HUDEP-2 (cell line): ENCODE measurements at regions not wholly inside any gene's neighbourhood (a gene's known extent, or its start where the extent isn't known, plus 50 kb on each side); places are given as distances from the start of the nearest gene placed in this dataset.
"Not testable (repeated sequence)": the region's sequence is repeated elsewhere in the genome, so short reads cannot be mapped to it uniquely, and the experiment has no call there.

Experiments used
- DNase-seq, 76 experiments: peaks; one replicate each; lab custom pipeline; 2025; ENCODE audit not compliant: unreplicated experiment in 76 of 76; lab: John Stamatoyannopoulos, UW

DNA sequence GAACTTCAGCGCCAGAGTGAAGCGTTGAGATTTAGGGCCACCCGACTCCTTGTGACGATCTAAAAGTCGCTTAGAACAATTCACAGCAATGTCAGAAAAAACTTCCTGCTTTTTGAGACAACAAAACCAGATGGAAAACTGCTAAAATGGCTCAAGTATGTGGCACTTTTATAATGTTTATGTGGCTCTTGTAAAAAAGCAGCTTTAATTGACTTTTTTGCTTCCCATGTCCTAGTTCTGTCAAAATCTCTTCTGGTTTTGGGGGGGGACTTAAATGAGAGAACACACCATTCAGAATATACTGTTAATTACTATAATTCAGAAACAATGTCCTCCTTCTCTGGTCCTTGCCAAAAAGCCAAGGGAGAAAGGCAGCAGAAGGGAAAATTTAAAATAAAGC is 154.7 kb upstream of the LSM14A start:
- no peak for DNase-seq

DNA sequence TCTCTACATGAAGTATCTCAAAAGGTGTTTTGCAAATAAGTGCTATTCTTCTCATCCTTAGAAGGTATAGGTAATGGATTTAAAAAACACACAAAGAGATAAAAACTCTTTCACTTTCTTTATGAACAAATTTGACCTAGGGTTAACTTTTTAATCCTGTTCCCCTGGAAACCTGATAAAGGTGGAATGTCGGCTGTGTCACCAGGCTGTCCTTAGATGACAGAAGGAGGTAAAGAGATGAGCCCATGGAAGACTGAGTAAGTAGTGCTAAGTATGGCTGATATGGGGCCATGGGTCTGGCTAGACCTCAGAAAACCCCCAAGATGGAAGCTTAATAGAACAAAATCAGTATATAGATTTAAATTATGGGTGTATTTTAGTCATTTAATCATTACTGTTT is 153.8 kb upstream of the LSM14A start:
- no peak for DNase-seq

DNA sequence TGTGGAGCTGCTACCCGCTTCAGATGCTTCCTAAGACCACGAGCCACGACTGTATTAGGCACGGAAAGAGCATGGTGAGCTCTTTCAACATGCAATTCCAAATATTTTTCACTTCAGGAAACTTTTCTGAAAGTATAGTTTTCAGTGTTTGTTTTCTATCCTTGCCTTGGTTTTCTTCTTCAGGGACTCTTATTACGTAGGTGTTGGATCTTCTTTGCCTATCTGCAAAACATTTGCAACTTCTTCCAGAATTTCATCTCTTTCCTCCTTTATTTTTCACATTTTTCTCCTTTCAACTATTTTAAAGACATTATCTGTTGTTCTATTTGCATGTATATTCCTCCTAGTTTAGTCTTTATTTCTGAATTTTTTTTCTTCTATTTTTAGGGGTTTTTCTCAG is 148.9 kb upstream of the LSM14A start:
- no peak for DNase-seq

DNA sequence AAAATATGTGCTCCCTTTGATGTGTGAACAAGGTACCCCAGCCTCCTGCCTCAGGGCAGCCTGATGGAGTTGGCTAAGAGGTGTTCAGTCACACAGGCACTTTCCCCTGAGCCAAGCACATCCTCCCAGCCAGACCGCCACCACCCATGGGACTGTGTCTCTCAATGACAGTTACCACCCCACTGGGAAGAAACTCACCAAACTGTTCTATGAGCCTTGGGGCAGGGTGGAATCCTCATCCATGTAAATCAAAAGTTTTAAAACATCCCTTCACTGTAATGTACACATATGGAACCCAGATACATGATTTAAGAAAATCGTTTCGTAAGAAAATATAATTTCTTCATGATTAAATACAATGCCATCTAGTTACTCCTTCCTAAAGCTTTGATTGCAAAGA is 138.4 kb upstream of the LSM14A start:
- no peak for DNase-seq

DNA sequence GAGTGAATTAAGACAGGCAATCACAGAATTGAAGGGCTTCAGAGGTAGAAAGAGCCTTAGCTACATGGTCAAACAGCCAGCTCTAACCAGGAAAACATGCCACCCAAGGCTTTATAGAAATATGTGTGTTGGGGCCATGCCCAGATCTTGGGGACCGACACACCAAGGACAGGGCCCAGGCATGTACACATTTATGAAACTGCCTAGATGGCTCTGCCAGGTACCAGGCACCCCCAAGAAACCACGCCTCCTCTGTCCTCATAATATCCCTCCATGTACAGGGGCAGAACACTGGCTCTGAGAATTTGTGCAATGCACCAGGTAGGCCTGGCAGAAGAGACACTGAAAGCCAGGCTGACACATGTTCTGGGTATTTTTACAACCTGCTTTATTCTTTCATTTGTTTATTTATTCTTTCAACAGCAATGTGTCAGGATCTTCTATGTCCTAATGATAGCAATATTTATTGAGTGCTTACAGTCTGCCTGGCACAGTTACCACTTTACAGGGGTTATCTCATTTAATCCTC is 137.9 kb upstream of the LSM14A start:
- no peak for DNase-seq

DNA sequence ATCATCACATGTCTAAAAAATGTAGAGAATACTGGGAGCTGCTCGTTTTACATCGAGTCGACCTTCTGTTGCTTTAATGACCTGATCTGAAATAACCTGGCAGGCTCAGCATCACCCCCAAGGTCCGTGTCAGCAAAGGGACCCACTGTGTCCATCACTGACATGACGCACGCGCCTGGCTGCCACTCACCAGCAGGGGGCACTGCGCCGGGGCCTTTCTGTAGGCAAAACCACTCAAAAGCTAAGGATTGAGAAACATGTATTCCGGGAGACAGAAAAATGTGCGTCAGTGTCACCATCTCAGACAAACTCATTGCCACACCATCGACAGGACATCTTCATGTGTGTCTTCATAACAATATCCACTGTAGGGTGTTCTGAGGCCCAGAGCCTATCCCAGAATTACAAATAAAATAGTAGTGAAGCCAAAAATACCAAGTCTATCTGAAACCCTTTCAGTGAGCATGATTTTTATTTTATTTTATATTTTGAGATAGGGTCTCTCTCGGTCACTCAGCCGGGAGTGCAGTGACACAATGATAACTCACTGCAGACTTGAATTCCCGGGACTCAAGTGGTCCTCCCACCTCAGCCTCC is 130.3 kb upstream of the LSM14A start:
- peak in 63 of 76 experiments; percentile 4 to 80 (median 58) for DNase-seq

DNA sequence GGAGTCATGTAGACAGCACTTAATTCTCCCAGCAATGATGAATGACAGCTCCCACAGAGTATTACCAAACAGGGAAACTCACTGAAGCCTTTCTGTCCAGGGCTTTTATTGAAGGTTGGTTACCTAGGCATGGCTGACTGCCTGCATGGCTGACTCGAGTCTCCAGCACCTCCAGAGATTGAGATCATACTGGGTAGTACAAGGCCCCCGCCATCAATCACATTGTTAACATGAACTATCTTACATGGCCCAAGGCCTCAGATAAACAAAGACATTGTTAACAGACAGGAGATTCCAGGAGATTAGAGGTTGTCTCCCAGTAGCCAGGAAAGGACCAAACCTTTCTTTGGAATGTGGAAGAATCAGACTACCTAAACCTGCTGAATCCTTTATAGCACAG is 128.3 kb upstream of the LSM14A start:
- no peak for DNase-seq

DNA sequence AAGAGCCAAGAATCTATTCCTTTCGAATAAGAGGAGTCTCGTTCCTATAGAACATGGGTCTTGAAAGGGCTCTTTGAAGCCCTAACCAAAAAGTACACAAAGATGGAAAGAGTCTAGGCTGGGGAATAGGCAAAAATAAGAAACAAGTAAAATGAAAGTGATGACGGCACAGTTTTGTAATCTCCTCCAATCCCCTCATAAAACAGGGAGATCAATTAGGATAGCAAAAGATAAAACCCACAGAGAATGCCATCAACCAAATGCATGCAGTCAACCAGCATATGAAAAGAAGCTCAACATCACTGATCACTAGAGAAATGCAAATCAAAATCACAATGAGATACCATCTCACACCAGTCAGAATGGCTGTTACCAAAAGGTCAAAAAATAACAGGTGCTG is 122.4 kb upstream of the LSM14A start:
- DNase-seq: no peak

DNA sequence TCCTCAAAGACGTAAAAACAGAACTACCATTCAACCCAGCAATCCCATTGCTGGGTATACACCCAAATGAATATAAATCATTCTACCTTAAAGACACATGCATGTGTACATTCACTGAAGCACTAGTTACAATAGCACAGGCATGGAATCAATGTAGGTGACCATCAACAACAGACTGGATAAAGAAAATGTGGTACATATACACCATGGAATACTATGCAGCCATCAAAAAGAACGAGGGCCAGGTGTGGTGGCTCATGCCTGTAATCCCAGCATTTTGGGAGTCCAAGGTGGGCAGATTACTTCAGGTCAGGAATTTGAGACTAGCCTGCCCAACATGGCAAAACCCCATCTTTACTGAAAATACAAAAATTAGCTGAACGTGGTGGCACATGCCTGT is 121.9 kb upstream of the LSM14A start:
- not testable (repeated sequence) for DNase-seq

DNA sequence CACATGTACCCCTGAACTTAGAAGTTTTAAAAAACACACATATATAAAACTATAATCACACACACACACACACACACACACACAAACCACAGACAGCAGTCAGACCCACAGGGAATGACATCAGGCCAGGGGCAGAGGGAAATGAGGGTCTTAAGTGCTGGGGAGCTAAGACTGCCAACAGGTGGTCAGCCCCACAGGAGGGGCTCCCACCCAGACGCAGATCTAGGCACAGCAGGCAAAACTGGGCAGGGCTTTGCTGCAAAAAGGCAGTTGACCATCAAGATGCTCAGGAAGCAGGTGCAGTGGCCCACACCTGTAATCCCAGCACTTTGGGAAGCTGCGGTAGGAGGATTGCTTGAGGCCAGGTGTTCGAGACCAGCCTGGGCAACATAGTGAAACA is 121.0 kb upstream of the LSM14A start:
- no peak for DNase-seq

DNA sequence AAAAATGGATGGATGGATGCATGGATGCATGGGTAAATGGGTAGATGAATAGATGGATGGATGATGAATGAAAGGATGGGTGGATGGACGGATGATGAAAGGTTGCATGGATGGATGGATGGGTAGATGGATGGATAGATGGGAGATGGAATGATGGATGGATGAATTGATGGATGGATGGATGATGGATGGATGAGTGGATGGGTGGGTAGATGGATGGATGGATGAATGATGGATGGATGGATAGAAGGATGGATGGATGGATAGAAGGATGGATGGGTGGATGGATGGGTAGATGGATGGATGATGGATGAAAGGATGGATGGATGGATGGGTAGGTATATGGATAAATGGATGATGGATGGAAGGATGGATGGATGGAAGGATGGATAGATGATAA is 115.1 kb upstream of the LSM14A start:
- no peak for DNase-seq

DNA sequence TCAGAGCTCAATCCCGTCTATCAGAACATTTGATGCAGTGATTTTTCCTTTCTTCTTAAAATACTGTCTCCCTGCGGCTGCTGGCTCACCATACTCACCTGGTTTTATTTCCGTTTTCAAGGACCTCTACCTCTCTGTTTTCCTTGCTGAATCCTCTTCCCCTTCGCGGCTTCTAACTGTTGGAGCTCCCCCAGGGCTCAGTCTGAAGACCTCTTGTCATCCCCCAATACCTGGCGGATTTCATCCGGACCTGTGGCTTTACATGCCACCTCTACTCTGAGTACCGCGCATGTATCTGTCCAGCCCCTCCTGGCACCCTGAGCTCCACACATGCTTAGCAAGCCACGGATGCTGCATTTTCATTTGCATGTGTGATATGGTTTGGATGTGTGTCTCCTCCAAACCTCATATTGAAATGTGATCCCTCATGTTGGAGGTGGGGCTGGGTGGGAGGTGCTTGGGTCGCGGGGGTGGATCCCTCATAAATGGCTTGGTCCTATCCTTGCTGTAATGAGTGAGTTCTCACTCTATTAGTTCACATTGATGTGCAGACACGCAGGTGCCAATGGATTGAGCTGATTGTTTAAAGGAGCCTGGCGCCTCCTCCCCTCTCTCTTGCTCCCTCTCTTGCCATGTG is 106.2 kb upstream of the LSM14A start:
- DNase-seq: no peak

DNA sequence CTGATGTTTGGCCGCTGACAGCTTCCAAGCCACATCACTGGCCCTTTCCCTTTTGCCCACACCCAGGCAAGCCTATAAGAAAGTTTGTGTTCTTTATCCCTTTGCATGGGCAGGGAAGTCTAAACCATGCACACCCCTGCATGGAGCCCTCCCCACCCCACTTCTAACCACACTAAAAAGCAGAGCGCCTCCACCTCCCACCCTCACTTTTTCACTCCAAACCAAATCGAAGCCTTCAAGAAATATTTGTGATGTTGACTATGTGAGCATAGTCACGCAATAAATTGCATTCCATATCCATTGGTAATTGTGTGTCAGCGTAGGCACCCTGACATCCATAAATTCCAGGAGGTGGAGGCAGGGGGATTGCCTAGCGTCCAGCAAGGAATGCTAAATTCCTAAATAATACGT is 104.4 kb upstream of the LSM14A start:
- no peak for DNase-seq

DNA sequence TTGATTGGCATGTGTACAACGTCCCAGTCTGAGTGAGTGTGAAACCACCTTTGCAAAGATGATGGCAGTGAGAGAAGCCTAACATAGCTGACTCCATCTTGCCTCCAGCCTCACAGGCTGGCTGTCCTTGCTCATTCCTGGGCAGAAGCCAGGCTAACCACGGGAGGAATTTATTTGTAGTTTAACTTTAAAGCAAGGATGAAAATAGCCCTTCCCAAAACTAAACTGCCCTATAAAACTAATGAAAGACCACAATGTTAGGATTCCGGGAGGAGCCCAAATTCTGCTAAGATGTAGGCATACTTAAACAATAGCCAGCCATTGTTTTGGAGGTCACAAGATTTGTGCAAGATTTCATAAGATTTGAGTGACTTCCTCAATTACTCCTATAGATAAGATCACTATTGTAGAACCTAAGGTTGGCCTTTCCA is 96.6 kb upstream of the LSM14A start:
- no peak for DNase-seq

DNA sequence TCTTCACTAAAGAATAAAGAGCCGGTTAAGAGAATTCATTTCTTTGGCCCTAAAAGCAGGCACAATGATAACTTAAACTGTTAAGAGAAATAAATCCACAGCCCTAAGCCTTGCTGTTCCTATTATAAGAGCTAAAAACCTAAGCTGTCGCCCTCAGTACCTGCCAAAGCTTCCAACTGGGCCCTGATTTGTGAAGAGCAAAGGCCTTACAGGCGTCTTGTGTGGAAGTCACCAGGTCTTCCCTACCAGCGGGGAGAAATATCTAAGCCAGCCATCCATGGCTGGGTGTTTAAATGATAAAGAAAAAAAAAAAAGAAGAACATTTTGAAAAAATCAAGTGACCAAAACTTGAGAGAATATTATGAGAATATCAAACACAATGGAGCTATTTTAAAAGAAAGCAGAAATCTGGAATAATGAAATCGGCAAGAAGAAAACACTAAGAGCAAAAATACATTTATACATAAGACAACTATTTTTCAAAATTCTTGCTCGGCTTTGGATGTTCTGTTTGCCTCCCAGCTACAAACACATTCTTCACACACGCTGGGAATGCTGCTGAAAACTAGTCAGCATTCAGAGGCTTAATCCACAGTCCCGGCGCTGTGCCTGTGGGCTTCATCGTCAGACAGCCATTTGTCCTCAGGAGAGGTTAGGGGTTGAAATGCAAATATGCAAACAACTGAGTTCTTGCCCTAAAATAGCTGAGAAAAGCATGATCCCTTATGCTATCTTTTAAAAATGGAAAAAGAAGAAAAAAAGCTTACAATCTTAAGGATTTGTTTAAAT is 89.8 kb upstream of the LSM14A start:
- DNase-seq: no peak

DNA sequence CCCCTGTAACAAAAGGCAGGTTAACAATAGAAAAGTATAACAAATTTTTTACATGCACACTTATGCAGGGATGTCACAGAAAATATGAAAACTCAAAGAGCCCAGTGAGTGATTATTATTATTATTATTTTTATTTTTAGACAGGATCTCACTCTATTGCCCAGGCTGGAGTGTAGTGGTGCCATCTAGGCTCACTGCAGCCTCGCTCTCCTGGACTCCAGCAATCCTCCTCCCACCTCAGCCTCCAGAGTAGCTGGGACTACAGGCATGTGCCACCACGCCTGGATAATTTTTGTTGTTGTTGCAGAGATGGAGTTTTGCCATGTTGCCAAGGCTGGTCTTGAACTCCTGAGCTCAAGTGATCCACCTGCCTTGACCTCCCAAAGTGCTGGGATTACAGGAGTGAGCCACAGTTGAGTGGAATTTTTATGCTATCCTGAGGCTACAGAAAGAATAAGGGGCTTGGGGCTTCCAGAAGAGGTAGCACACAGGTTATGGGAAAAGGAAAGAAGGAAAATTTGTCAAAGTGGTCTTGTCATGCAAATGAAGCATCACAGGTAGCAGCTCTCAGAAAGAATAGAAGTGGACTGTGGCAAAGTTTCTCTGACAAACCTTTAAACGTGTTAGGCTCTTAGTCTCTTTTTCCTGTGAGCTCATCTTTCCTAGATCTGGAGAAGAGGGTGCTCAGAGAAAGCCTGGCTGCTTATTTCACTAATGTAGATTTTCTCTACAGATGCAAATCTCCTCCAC is 87.7 kb upstream of the LSM14A start:
- DNase-seq: no peak

DNA sequence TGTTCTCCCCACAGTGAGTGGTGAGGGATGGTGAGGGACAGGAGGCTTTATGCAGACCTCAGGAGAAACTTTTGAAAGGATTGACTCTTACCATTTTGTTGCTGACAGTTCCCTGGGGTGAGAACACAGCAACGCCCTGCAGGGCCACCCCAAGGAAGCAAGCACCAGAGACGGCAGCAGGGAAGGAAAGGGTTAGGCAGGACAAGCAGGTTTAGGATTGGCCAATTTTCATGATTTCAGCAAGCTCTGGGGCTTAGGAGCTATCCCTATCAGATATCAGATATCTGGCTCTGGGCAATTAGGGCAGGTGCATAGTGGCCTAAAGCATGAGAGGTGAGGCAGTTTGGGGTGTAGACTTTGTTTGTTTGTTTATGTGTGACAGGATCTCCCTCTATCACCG is 87.0 kb upstream of the LSM14A start:
- no peak for DNase-seq

DNA sequence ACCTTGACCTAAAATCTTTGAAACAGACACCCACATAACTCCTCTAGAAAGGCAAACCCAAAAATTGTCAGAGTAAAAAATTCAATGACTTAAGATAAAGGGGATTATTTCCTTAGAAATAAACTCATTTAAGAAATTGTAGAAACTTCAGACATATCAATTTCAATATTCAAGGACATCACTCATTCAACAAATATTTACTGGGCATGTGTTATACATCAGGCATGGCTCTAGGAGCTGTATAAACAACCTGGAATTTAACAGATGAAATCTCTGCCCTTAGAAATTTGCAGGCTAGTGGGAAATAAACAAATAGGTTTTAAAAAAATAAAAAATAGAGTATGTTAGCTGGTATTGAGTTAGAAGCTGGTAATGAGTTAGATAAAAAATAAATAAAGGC is 84.0 kb upstream of the LSM14A start:
- no peak for DNase-seq

DNA sequence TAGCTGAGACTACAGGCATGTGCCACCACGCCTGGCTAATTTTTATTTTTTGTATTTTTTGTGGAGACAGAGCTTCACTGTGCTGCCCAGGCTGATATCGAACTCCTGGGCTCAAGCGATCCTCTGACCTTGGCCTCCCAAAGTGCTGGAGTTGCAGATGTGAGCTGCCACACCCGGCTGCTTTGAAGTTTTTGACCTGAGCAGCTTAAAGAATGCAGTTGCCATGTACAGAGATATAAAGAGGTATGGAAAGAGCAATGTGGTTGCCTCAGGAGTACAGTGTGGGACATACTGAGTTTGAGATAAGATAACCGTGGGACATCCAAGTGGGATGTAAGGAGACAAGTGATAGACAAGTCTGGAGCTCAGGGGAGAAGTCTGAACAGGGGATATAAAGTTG is 82.7 kb upstream of the LSM14A start:
- DNase-seq: no peak

DNA sequence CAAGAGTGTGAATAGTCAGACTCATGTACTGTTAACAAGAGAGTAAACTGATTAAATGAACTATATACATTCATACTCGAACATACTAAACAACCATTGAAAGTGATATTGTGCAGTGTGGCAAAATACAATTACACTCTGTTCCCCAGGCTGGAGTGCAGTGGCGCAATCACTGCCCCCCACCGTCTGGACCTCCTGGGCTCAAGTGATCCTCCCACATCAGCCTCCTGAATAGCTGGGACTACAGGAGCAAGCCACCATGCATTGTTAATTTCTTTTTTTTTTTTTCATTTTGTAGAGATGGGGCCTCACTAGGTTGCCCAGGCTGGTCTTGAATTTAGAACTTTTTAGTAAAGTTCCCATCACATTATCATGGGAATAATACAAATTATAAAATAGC is 77.3 kb upstream of the LSM14A start:
- DNase-seq: no peak

DNA sequence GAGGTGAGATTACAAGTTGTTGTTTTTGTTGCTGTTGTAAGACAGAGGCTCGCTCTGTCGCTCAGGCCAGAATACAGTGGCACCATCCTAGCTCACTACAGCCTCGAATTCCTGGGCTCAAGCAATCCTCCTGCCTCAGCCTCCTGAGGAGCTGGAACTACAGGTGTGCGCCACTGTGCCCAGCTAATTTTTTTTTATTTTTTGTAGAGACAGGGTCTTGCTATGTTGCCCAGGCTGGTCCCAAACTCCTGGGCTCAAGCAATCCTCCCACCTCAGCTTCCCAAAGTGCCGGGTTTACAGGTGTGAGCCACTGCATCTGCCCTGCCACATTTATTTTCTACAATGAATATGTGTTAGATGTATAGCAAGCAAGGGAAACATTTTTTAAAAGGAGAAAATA is 76.9 kb upstream of the LSM14A start:
- DNase-seq: not testable (repeated sequence)
